GM19043 (cell line): ENCODE measurements at regions not wholly inside any gene's neighbourhood (a gene's known extent, or its start where the extent isn't known, plus 50 kb on each side); places are given as distances from the start of the nearest gene placed in this dataset.
"Not testable (repeated sequence)": the region's sequence is repeated elsewhere in the genome, so short reads cannot be mapped to it uniquely, and the experiment has no call there.

ENCODE experiments used
- ATAC-seq: cut with Tn5 transposase; IDR thresholded peaks from one replicate; pipeline ENCODE4 v1.9.1; 2021; ENCODE audit warnings: low read depth; ENCODE audit not compliant: unreplicated experiment

DNA sequence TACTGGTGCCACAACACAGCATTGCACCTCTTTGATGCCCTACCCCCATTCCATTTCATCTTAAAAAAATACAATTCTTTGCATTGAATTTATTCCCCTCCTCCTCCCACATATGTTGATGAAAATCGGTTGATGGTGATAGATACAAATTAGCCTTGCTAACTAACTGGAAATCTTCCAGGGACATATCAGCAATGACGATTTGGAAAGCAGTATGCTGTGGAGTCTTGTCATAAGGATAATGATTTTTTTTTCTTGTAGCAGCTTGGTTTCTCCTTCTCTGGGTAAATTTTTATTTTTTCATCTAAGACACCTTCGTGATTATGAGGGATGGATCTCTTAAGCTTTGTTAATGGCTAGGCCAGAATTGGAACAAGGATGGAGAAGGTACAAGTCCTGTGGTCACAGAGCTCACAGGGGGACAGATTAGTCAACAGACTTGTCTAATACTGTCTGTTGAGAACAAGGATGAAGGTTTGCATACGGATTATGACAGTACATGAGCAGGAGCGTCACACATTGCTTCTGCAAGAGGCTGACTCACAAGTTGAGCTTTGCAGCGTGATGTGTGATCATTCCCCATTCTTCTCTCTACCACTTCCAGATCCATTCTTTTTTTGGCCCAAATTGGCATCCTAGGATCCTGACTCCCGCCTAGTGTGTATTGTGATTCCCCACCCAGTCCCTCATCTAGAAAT is 233.1 kb upstream of the FERMT1 start:
- ATAC-seq, result no peak

GRCh38 chr20:6348908-6349307 is 226.1 kb upstream of the FERMT1 start:
- no peak for ATAC-seq

- ATAC-seq, result no peak
These were observed 225.1 kb upstream of the FERMT1 start for GRCh38 chr20:6347916-6348315.

GRCh38 chr20:6341491-6341890 is 218.7 kb upstream of the FERMT1 start:
- ATAC-seq, result no peak

DNA sequence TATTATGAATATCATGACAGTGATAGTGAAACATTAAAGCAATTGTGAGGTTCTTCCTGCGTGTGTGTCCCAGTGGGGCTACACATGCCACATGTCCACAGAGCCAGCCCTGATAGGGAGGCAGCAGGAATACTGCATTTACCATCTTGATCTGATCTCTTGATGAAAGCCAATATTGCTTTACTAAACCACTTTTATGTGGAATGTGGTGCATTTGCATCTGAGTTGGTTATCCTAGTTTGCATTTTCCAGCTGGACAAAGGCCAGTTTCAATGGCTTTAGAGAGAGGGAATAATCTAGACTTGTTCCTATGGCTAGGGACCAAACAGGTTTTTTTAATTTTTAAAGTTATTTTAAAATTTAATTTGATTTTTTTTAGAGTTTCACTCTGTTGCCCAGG is 216.3 kb upstream of the FERMT1 start:
- ATAC-seq, result no peak

- no peak for ATAC-seq
These were observed 210.3 kb upstream of the FERMT1 start for GRCh38 chr20:6333110-6333509.

GRCh38 chr20:6321235-6321634 is 198.4 kb upstream of the FERMT1 start:
- ATAC-seq, result not testable (repeated sequence)

- no peak for ATAC-seq
These were observed 189.2 kb upstream of the FERMT1 start for GRCh38 chr20:6311841-6312655.

DNA sequence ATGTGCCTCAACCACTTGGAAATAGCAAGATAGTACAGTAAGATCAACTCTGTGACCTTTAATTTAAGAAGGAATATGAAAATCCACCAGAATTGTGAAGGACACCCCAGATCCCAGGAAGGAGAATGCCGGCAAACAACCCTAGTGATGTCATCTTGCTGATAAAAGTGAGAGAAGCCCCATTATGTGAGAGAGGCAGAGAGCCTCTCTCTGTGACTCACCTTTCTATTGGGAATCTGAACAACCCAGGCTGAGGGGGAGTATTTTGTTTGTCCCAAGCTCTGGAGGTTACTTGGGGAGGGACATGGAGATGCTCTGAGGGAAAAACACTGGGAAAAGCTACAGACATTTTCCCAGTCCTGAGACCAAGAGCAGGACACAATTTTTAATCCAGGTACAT is 188.3 kb upstream of the FERMT1 start:
- ATAC-seq, result no peak

DNA sequence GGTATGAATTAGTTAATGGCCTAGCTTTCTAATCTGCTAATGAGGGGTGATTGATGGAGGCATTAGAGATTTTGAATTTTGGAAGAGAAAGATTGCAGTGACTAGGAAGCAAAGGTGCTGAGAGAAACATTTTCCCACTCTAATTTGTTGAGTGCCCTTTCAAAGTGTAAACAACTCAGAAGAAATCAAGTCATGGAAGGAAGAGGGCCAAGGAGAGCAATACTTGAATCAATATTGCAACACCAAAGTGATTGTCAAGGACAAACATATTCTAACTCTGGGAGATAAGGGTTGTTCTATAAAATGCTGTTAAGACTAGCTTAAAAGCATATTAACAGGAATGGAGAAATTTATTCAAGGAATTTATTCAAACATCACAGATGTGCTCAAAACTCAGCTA is 182.7 kb upstream of the FERMT1 start:
- ATAC-seq, result no peak

DNA sequence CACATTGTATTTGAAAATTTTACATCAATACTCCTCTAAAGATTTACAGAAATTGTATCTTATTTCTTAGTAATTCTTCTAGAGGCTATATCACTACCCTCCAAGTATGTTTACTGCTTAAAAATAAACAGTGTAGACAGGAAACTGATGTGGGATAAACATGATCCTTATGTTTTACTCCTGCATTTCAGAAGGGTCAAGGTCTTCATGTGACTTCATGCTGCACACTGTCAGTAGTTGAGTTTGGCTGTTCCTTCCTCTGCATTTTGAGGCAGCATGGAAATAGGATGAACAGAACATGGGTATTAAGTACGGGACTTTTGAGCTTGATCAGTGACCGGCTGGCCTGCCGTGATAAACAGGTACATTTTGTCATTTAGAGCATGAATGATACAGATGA is 179.2 kb upstream of the FERMT1 start:
- ATAC-seq, result no peak

DNA sequence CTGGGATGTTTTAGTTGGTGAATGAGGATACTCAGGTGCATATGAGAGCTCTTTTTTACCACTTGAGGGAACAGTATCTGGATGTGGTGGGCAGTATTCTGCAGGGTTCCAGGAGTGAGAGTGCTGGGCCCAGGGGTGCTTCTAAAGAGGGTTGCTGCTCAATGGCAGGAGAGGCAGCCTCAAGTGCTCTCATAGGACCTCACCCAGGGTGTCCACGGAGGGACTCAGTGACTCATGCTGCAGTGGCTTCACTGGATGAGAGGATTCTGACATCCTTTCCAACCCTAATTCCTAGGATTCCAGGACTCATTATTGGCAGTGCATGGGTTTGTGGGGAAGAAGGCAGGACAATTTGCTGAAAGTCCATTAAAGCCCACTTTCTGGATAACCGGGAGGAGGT is 176.6 kb upstream of the FERMT1 start:
- no peak for ATAC-seq

- no peak for ATAC-seq
These were observed 175.2 kb upstream of the FERMT1 start for GRCh38 chr20:6298049-6298448.

GRCh38 chr20:6295867-6296256 is 173.0 kb upstream of the FERMT1 start:
- ATAC-seq, result no peak

DNA sequence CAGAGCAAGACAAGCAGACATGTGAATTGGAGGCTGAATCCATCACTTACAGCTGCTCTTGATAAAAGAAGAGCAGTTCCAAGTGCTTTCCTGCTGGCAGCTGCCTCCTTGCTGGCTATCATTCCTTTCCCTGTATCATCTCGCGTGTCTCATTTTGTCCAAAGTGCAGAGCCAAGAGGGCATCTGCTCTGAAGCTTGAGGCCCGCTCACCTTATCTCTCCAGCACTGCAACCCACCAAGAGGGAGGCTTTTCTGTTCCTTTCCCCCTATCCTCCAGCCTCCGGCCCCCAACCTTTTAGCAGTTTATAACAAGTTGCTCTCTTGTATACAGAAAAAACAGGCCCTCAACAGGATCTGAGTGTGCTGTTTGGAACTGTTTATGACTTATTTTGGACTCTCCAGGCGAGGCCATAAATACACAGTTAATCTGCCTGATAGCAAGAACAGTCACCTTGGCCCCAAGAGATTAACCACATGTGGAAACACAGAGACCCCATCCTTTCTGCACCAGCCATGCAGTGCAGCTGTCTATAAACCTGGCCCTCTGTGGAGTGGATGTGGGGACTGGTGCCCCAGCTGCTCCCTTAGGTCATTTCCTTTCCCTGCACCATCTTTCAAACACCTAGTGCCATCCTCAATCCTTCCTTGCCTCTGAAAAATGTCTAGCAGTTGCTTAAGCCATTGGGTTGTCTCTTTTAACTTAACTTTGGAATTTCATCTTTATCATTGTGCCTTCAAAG is 172.5 kb upstream of the FERMT1 start:
- no peak for ATAC-seq

GRCh38 chr20:6287471-6287870 is 164.6 kb upstream of the FERMT1 start:
- no peak for ATAC-seq

DNA sequence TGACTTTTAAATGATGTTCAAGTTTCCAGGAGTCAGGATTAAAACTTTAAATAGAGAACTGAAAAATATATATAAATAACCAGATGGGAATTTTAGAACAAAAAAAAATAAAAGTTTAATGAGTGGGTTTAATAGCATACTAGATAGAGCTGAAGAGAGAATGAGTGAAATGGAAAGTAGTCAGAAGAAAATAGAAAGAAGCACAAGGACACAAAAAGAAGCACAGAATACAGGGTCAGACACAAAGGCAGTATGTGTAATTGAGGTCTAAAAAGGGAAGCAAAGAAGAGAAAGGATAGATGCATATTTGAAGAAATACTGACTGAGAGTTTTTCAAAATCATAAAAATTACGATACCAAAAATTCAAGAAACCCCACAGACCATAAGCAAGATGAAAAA is 159.8 kb upstream of the FERMT1 start:
- ATAC-seq, result no peak

GRCh38 chr20:6277661-6278240 is 154.9 kb upstream of the FERMT1 start:
- ATAC-seq, result no peak

GRCh38 chr20:6270404-6270803 is 147.6 kb upstream of the FERMT1 start:
- not testable (repeated sequence) for ATAC-seq

- no peak for ATAC-seq
These were observed 146.5 kb upstream of the FERMT1 start for GRCh38 chr20:6269168-6269873.
